ENCODE measurements at regions not wholly inside any gene's neighbourhood (a gene's known extent, or its start where the extent isn't known, plus 50 kb on each side); places are given as distances from the start of the nearest gene placed in this dataset.

- Histone ChIP-seq H3K9me3 (no peaks in the 10 kb centered on the region), H3K27ac (no peak overlapping the region), H3K4me1 (no peaks in the 10 kb centered on the region), H3K4me3 (no peak overlapping the region), H3K4me2 (no peak overlapping the region)
- TF ChIP-seq HOXB5 (CRISPR knock-in tag; IDR thresholded peaks at IDR 0.05) (no peak), HDAC2 (IDR thresholded peaks at IDR 0.05) (no peak), HOXA7 (CRISPR knock-in tag; IDR thresholded peaks at IDR 0.05) (no peak), TFCP2L1 (CRISPR knock-in tag; IDR thresholded peaks at IDR 0.05) (no peak), EP300 (IDR thresholded peaks at IDR 0.05) (no peak), MYC (IDR thresholded peaks at IDR 0.05; ENCODE audit: borderline replicate concordance, low read length) (no peak), FOSL2 (IDR thresholded peaks at IDR 0.05) (no peak), FOSL2 (CRISPR knock-in tag; IDR thresholded peaks at IDR 0.05) (no peak), GATA3 (IDR thresholded peaks at IDR 0.05; ENCODE audit: borderline replicate concordance) (no peak), POLR2A (IDR thresholded peaks at IDR 0.05; ENCODE audit: low read length) (no peak), RFX5 (IDR thresholded peaks at IDR 0.05) (no peak), ZSCAN20 (CRISPR knock-in tag; IDR thresholded peaks at IDR 0.05) (no peak), POLR2AphosphoS2 (conservative IDR thresholded peaks at IDR 0.05; ENCODE audit: low read length) (no peak), RCOR1 (IDR thresholded peaks at IDR 0.05; ENCODE audit: low read depth, low read length) (no peak), CHD2 (IDR thresholded peaks at IDR 0.05; ENCODE audit: low read length, partially characterized antibody) (no peak)
- TF ChIP-seq, protein P1, sequence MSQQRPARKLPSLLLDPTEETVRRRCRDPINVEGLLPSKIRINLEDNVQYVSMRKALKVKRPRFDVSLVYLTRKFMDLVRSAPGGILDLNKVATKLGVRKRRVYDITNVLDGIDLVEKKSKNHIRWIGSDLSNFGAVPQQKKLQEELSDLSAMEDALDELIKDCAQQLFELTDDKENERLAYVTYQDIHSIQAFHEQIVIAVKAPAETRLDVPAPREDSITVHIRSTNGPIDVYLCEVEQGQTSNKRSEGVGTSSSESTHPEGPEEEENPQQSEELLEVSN (IDR thresholded peaks at IDR 0.05; ENCODE audit: borderline replicate concordance, low read depth): no peak
- TF ChIP-seq, protein P2, sequence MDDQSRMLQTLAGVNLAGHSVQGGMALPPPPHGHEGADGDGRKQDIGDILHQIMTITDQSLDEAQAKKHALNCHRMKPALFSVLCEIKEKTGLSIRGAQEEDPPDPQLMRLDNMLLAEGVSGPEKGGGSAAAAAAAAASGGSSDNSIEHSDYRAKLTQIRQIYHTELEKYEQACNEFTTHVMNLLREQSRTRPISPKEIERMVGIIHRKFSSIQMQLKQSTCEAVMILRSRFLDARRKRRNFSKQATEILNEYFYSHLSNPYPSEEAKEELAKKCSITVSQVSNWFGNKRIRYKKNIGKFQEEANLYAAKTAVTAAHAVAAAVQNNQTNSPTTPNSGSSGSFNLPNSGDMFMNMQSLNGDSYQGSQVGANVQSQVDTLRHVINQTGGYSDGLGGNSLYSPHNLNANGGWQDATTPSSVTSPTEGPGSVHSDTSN (IDR thresholded peaks at IDR 0.05): no peak
- WGBS (ENCODE audit: missing lambda C conversion rate): 0% methylated on average over 1 of the region's 1 CpG
- DNase-seq (ENCODE audit: low read depth in 1 of 2, low spot score in 1 of 2): no peak
- no peak for FAIRE-seq
- POLR2A ChIA-PET: no interaction called here
- ATAC-seq: no peak
- CTCF ChIA-PET: no interaction called here
Observed at GRCh38 chr21:24445517-24445916, 1161.8 kb downstream of the MRPL39 start.

DNA sequence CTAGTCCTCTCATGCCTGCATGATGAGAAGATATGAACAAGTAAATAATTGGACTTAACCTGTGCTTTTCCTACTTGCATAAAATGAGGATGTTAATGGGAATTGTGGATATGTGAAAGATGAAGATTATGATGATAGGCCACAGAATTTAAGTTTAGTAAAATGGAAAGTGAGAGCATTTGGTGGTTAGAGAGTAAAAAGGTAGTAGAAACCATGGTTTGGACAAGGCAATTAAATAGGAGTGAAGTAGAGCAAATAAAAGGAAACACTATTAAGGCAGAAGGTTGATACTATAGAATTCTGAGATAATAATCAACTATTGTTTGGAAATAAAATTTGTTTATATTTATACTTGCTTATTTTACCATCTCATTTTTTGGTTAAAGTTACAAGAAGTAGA, 1162.5 kb downstream of the MRPL39 start:
- no peak for FAIRE-seq
- H3K4me2 ChIP-seq: no peak overlapping the region
- no peaks in the 10 kb centered on the region for H3K9me3 ChIP-seq
- no peak for DNase-seq (ENCODE audit: low read depth in 1 of 2, low spot score in 1 of 2)
- ChIA-PET POLR2A (no interaction called here), CTCF (no interaction called here)
- TF ChIP-seq TP53 (CRISPR knock-in tag; IDR thresholded peaks at IDR 0.05) (no peak), ELK1 (IDR thresholded peaks at IDR 0.05; ENCODE audit: low read depth, low read length) (no peak), JUN (IDR thresholded peaks at IDR 0.05) (no peak), CHD4 (IDR thresholded peaks at IDR 0.05; ENCODE audit: borderline replicate concordance) (no peak), CHD2 (IDR thresholded peaks at IDR 0.05; ENCODE audit: low read length, partially characterized antibody) (no peak), SREBF2 (IDR thresholded peaks at IDR 0.05) (no peak), CBX2 (IDR thresholded peaks at IDR 0.05; ENCODE audit: borderline replicate concordance, low read depth) (no peak), NPAS2 (CRISPR knock-in tag; IDR thresholded peaks at IDR 0.05; ENCODE audit: borderline replicate concordance) (no peak), ESRRA (IDR thresholded peaks at IDR 0.05; ENCODE audit: borderline replicate concordance, low read length) (no peak), CEBPB (IDR thresholded peaks at IDR 0.05) (no peak), ZFP36 (IDR thresholded peaks at IDR 0.05; ENCODE audit: borderline replicate concordance, partially characterized antibody) (no peak), SMC3 (IDR thresholded peaks at IDR 0.05) (no peak), RCOR1 (IDR thresholded peaks at IDR 0.05; ENCODE audit: low read depth, low read length) (no peak), TFCP2L1 (CRISPR knock-in tag; IDR thresholded peaks at IDR 0.05) (no peak), FOXS1 (CRISPR knock-in tag; IDR thresholded peaks at IDR 0.05) (no peak)
- TF ChIP-seq, protein P3, sequence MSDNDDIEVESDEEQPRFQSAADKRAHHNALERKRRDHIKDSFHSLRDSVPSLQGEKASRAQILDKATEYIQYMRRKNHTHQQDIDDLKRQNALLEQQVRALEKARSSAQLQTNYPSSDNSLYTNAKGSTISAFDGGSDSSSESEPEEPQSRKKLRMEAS (IDR thresholded peaks at IDR 0.05): no peak
- TF ChIP-seq, protein P4, sequence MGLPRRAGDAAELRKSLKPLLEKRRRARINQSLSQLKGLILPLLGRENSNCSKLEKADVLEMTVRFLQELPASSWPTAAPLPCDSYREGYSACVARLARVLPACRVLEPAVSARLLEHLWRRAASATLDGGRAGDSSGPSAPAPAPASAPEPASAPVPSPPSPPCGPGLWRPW (IDR thresholded peaks at IDR 0.05): no peak
- no peaks in the 10 kb centered on the region for H3K4me1 ChIP-seq
- H3K4me3 ChIP-seq: no peak overlapping the region
- ATAC-seq: no peak
- H3K27ac ChIP-seq: no peak overlapping the region

Measured in A549 (cell line).